Breast epithelium (tissue), 3 donors: ENCODE measurements at regions not wholly inside any gene's neighbourhood (a gene's known extent, or its start where the extent isn't known, plus 50 kb on each side); places are given as distances from the start of the nearest gene placed in this dataset.

Source experiments
- POLR2AphosphoS5 ChIP-seq, 3 donors: sonication (generic); formaldehyde crosslinking; IDR thresholded peaks; one replicate each; pipeline ENCODE4 v1.6.1; 2017; ENCODE audit warnings: antibody characterized with exemption in 3 of 3
- TF ChIP-seq, protein P1 (sequence below), 3 donors: fragments of 450-650 bp; IDR thresholded peaks; one replicate each; pipeline ENCODE4 v1.5.1; 2016 to 2017; ENCODE audit warnings: antibody characterized with exemption in 3 of 3, mild to moderate bottlenecking in 3 of 3, moderate library complexity in 3 of 3

DNA sequence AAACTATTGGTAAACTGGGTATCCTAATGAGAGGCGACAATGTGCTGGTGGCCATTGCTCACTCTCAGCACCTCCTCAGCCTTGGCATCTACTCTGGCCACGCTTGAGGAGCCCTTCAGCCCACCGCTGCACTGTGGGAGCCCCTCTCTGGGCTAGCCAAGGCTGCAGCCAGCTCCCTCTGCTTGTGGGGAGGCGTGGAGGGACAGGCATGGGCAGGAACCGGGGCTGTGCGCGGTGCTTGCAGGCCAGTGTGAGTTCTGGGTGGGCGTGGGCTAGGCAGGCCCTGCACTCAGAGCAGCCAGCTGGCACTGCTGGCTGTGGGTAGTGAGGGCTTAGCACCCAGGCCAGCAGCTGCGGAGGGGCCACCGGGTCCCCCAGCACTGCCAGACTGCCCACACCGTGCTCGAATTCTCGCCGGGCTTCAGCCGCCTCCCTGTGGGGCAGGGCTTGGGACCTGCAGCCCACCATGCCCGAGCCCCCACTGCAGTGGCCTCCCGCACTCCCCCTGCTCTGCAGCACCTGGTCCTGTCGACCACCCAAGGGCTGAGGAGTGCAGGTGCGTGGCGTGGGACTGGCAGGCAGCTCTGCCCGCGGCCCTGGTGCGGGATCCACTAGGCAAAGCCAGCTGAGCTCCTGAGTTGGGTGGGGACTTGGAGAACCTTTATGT, 575.9 kb upstream of the ANO3 start:
- TF ChIP-seq, protein P1, sequence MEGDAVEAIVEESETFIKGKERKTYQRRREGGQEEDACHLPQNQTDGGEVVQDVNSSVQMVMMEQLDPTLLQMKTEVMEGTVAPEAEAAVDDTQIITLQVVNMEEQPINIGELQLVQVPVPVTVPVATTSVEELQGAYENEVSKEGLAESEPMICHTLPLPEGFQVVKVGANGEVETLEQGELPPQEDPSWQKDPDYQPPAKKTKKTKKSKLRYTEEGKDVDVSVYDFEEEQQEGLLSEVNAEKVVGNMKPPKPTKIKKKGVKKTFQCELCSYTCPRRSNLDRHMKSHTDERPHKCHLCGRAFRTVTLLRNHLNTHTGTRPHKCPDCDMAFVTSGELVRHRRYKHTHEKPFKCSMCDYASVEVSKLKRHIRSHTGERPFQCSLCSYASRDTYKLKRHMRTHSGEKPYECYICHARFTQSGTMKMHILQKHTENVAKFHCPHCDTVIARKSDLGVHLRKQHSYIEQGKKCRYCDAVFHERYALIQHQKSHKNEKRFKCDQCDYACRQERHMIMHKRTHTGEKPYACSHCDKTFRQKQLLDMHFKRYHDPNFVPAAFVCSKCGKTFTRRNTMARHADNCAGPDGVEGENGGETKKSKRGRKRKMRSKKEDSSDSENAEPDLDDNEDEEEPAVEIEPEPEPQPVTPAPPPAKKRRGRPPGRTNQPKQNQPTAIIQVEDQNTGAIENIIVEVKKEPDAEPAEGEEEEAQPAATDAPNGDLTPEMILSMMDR (IDR thresholded peaks at IDR 0.05) = no peak
- no peak for TF ChIP-seq POLR2AphosphoS5 (IDR thresholded peaks at IDR 0.05)
